ENCODE measurements at regions not wholly inside any gene's neighbourhood (a gene's known extent, or its start where the extent isn't known, plus 50 kb on each side); places are given as distances from the start of the nearest gene placed in this dataset.
"Not testable (repeated sequence)": the region's sequence is repeated elsewhere in the genome, so short reads cannot be mapped to it uniquely, and the experiment has no call there.

- DNase-seq (ENCODE audit: low spot score), result no peak
Observed at GRCh38 chr13:111005364-111005763, 90.5 kb upstream of the ANKRD10 start.

GRCh38 chr13:111004444-111004843, 89.6 kb upstream of the ANKRD10 start:
- DNase-seq (ENCODE audit: low spot score), result no peak

GRCh38 chr13:111001636-111002035, 86.8 kb upstream of the ANKRD10 start:
- no peak for DNase-seq (ENCODE audit: low spot score)

GRCh38 chr13:110993788-110994187, 78.9 kb upstream of the ANKRD10 start:
- peak; percentile 26 for DNase-seq (ENCODE audit: low spot score)

GRCh38 chr13:110991991-110992508, 77.2 kb upstream of the ANKRD10 start:
- DNase-seq (ENCODE audit: low spot score), result no peak

GRCh38 chr13:110989331-110989730, 74.5 kb upstream of the ANKRD10 start:
- no peak for DNase-seq (ENCODE audit: low spot score)

- DNase-seq (ENCODE audit: low spot score), result no peak
Observed at GRCh38 chr13:110985541-110985940, 70.7 kb upstream of the ANKRD10 start.

- DNase-seq (ENCODE audit: low spot score), result no peak
Observed at GRCh38 chr13:110984798-110985197, 69.9 kb upstream of the ANKRD10 start.

- DNase-seq (ENCODE audit: low spot score), result no peak
Observed at GRCh38 chr13:110984381-110984780, 69.5 kb upstream of the ANKRD10 start.

- no peak for DNase-seq (ENCODE audit: low spot score)
Observed at GRCh38 chr13:110983241-110983640, 68.4 kb upstream of the ANKRD10 start.

- no peak for DNase-seq (ENCODE audit: low spot score)
Observed at GRCh38 chr13:110981379-110981778, 66.5 kb upstream of the ANKRD10 start.

- DNase-seq (ENCODE audit: low spot score), result no peak
Observed at GRCh38 chr13:110980921-110981320, 66.1 kb upstream of the ANKRD10 start.

GRCh38 chr13:110979149-110979548, 64.3 kb upstream of the ANKRD10 start:
- DNase-seq (ENCODE audit: low spot score), result not testable (repeated sequence)

GRCh38 chr13:110978390-110978789, 63.5 kb upstream of the ANKRD10 start:
- DNase-seq (ENCODE audit: low spot score), result no peak

- no peak for DNase-seq (ENCODE audit: low spot score)
Observed at GRCh38 chr13:110976785-110977184, 61.9 kb upstream of the ANKRD10 start.

GRCh38 chr13:110973007-110973700, 58.3 kb upstream of the ANKRD10 start:
- no peak for DNase-seq (ENCODE audit: low spot score)

- no peak for DNase-seq (ENCODE audit: low spot score)
Observed at GRCh38 chr13:110971486-110971885, 56.6 kb upstream of the ANKRD10 start.

GRCh38 chr13:110967156-110967855, 52.4 kb upstream of the ANKRD10 start:
- DNase-seq (ENCODE audit: low spot score), result not testable (repeated sequence)

- DNase-seq (ENCODE audit: low spot score), result no peak
Observed at GRCh38 chr13:110965755-110966134, 50.9 kb upstream of the ANKRD10 start.

GRCh38 chr13:110965038-110965754, 50.3 kb upstream of the ANKRD10 start:
- no peak for DNase-seq (ENCODE audit: low spot score)

Measured in iPS-NIHi11 (cell line).